ENCODE measurements at regions not wholly inside any gene's neighbourhood (a gene's known extent, or its start where the extent isn't known, plus 50 kb on each side); places are given as distances from the start of the nearest gene placed in this dataset.

DNA sequence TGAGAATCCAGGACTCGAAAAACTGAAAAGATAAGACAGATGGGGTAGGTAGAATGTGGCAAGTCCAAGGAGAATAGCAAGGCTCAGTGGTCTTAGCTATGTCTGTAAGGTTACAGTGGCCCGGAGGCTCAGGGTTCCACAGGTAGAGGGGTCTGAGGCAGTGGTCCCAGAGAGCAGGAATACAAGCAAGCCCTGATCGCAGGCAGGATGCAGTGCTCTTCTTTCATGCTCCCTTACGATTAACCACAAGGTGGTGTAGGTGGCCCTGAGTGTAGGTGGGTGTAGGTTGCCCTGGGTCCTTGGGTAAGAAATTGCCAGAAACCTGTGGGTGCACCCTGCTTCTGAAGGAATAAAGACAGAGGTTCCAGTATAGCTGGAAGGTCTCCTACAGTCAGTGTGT lies 99.1 kb upstream of the RAB3GAP2 start:
- Histone ChIP-seq H4K20me1 (ENCODE audit: insufficient read depth, low read length) (no peaks in the 10 kb centered on the region), H3K27ac (ENCODE audit: low read length) (no peak overlapping the region), H3K4me1 (ENCODE audit: insufficient read depth, low read length) (no peaks in the 10 kb centered on the region), H3K4me2 (ENCODE audit: insufficient read depth, low read length) (no peak overlapping the region), H3K4me3 (ENCODE audit: low read depth in 1 of 2, low read length in 2 of 2) (no peak overlapping the region), H3K9ac (ENCODE audit: low read depth, low read length) (no peak overlapping the region), H3K27me3 (ENCODE audit: insufficient read depth, low read length, poor library complexity) (no peaks in the 10 kb centered on the region), H3K79me2 (ENCODE audit: insufficient read depth, low read length) (no peaks in the 10 kb centered on the region), H3K36me3 (ENCODE audit: insufficient read depth, low read length) (no peaks in the 10 kb centered on the region), H3K9me3 (ENCODE audit: insufficient read depth, low read length, severe bottlenecking) (no peaks in the 10 kb centered on the region), H2AFZ (ENCODE audit: low read depth, low read length) (no peak overlapping the region)
- ATAC-seq (ENCODE audit: insufficient read depth, low read depth) (no peak), DNase-seq (no peak)
- TF ChIP-seq, protein P1, sequence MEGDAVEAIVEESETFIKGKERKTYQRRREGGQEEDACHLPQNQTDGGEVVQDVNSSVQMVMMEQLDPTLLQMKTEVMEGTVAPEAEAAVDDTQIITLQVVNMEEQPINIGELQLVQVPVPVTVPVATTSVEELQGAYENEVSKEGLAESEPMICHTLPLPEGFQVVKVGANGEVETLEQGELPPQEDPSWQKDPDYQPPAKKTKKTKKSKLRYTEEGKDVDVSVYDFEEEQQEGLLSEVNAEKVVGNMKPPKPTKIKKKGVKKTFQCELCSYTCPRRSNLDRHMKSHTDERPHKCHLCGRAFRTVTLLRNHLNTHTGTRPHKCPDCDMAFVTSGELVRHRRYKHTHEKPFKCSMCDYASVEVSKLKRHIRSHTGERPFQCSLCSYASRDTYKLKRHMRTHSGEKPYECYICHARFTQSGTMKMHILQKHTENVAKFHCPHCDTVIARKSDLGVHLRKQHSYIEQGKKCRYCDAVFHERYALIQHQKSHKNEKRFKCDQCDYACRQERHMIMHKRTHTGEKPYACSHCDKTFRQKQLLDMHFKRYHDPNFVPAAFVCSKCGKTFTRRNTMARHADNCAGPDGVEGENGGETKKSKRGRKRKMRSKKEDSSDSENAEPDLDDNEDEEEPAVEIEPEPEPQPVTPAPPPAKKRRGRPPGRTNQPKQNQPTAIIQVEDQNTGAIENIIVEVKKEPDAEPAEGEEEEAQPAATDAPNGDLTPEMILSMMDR (IDR thresholded peaks at IDR 0.05; ENCODE audit: borderline replicate concordance, extremely low read depth, low read length, poor library complexity, severe bottlenecking): peak; percentile 21
- TF ChIP-seq EZH2 (IDR thresholded peaks at IDR 0.05; ENCODE audit: borderline replicate concordance, low read depth, low read length, severe bottlenecking): no peak

DNA sequence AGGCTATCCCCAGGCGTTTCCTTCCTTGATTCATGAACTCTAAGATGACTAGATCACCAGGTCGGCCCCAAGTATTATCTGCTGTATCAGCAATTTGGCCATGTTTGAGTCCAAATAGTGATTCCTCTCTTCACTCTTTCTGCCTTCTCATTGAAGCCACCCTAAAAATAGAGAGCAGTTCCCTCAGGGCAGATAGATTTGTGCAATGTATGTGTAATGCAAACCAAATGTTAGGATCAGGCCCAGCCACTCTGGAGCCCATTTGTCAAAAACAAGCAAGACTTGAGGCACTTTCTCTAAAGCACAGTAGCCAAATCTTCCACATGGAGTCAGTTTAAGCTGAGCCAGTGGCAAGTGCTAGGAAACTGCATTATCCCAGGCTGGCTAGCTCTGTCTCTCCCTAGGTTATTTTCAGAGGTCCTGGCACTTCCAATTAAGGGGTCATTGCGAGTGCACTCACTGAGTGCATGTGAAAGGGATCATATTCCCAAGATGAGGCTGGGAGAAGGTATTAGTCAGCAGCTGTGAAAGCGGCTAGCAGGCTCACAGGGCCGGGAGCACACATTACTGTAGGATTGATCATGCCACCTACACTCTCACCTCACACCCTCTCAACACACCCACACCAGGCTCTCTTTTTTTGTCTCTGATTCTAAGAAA lies 97.9 kb upstream of the RAB3GAP2 start:
- Histone ChIP-seq H2AFZ (ENCODE audit: low read depth, low read length) (no peak overlapping the region), H3K4me1 (ENCODE audit: insufficient read depth, low read length) (no peaks in the 10 kb centered on the region), H3K4me3 (ENCODE audit: low read depth in 1 of 2, low read length in 2 of 2) (no peak overlapping the region), H3K79me2 (ENCODE audit: insufficient read depth, low read length) (no peaks in the 10 kb centered on the region), H3K27me3 (ENCODE audit: insufficient read depth, low read length, poor library complexity) (no peaks in the 10 kb centered on the region), H3K9me3 (ENCODE audit: insufficient read depth, low read length, severe bottlenecking) (no peaks in the 10 kb centered on the region), H3K9ac (ENCODE audit: low read depth, low read length) (no peak overlapping the region), H3K4me2 (ENCODE audit: insufficient read depth, low read length) (no peak overlapping the region), H3K27ac (ENCODE audit: low read length) (no peak overlapping the region), H3K36me3 (ENCODE audit: insufficient read depth, low read length) (no peaks in the 10 kb centered on the region), H4K20me1 (ENCODE audit: insufficient read depth, low read length) (no peaks in the 10 kb centered on the region)
- DNase-seq (no peak), ATAC-seq (ENCODE audit: insufficient read depth, low read depth) (no peak)
- TF ChIP-seq, protein P1 (IDR thresholded peaks at IDR 0.05; ENCODE audit: borderline replicate concordance, extremely low read depth, low read length, poor library complexity, severe bottlenecking): no peak
- no peak for TF ChIP-seq EZH2 (IDR thresholded peaks at IDR 0.05; ENCODE audit: borderline replicate concordance, low read depth, low read length, severe bottlenecking)

DNA sequence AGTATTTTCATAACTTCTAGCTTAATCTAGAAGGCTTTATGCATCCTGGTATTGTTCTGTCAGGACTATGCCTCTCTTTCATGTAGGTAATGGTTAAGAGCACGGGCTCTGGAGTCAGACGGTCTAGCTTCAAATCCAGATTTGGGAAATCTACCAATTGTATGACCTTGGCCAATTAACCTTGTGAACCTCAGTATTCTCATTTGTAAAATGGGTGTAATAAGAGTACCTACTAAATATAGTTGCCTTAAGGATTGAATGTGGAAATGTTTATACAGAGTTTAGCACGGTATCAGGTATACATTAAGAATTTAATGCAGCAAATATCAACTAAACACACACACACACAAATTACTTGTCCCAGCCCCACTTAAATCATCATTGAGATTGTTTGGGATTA lies 97.3 kb upstream of the RAB3GAP2 start:
- no peaks in the 10 kb centered on the region for H4K20me1 ChIP-seq (ENCODE audit: insufficient read depth, low read length)
- H3K4me3 ChIP-seq (ENCODE audit: low read depth in 1 of 2, low read length in 2 of 2): no peak overlapping the region
- no peak overlapping the region for H3K4me2 ChIP-seq (ENCODE audit: insufficient read depth, low read length)
- no peaks in the 10 kb centered on the region for H3K27me3 ChIP-seq (ENCODE audit: insufficient read depth, low read length, poor library complexity)
- no peaks in the 10 kb centered on the region for H3K4me1 ChIP-seq (ENCODE audit: insufficient read depth, low read length)
- no peaks in the 10 kb centered on the region for H3K79me2 ChIP-seq (ENCODE audit: insufficient read depth, low read length)
- H3K27ac ChIP-seq (ENCODE audit: low read length): no peak overlapping the region
- DNase-seq: no peak
- H3K9ac ChIP-seq (ENCODE audit: low read depth, low read length): no peak overlapping the region
- no peak for ATAC-seq (ENCODE audit: insufficient read depth, low read depth)
- no peaks in the 10 kb centered on the region for H3K36me3 ChIP-seq (ENCODE audit: insufficient read depth, low read length)
- H3K9me3 ChIP-seq (ENCODE audit: insufficient read depth, low read length, severe bottlenecking): no peaks in the 10 kb centered on the region
- H2AFZ ChIP-seq (ENCODE audit: low read depth, low read length): no peak overlapping the region
- TF ChIP-seq, protein P1 (IDR thresholded peaks at IDR 0.05; ENCODE audit: borderline replicate concordance, extremely low read depth, low read length, poor library complexity, severe bottlenecking): no peak
- no peak for TF ChIP-seq EZH2 (IDR thresholded peaks at IDR 0.05; ENCODE audit: borderline replicate concordance, low read depth, low read length, severe bottlenecking)
